Osteocyte (in vitro differentiated cells): ENCODE measurements at regions not wholly inside any gene's neighbourhood (a gene's known extent, or its start where the extent isn't known, plus 50 kb on each side); places are given as distances from the start of the nearest gene placed in this dataset.
"Not testable (repeated sequence)": the region's sequence is repeated elsewhere in the genome, so short reads cannot be mapped to it uniquely, and the experiment has no call there.

Source experiments
- DNase-seq: peaks from one replicate; pipeline ENCODE4 v3.0.0; 2021; ENCODE audit warnings: mixed read lengths; ENCODE audit not compliant: unreplicated experiment; ENCODE audit errors: extremely low spot score
- H3K27ac Mint-ChIP-seq: one replicate; pipeline ENCODE4 v1.8.0; 2021; ENCODE audit warnings: mild to moderate bottlenecking, mixed read lengths; ENCODE audit not compliant: unreplicated experiment
- H3K27me3 Mint-ChIP-seq: one replicate; pipeline ENCODE4 v1.8.0; 2021; ENCODE audit warnings: mixed read lengths; ENCODE audit not compliant: unreplicated experiment
- H3K36me3 Mint-ChIP-seq: one replicate; pipeline ENCODE4 v1.8.0; 2021; ENCODE audit warnings: mixed read lengths; ENCODE audit not compliant: unreplicated experiment
- H3K4me1 Mint-ChIP-seq: one replicate; pipeline ENCODE4 v1.8.0; 2021; ENCODE audit warnings: mixed read lengths; ENCODE audit not compliant: unreplicated experiment
- H3K4me3 Mint-ChIP-seq: one replicate; pipeline ENCODE4 v1.8.0; 2021; ENCODE audit warnings: mild to moderate bottlenecking, moderate library complexity, mixed read lengths; ENCODE audit not compliant: unreplicated experiment
- H3K9me3 Mint-ChIP-seq: one replicate; pipeline ENCODE4 v1.8.0; 2021; ENCODE audit warnings: mixed read lengths; ENCODE audit not compliant: unreplicated experiment
- CTCF ChIP-seq: fragments of 200-600 bp; sonication (generic); IDR thresholded peaks from 2 replicates; pipeline ENCODE4 v1.5.0; 2021; ENCODE audit warnings: antibody characterized with exemption, mild to moderate bottlenecking, moderate library complexity

- no peaks in the 10 kb centered on the region for H3K4me1 Mint-ChIP-seq
- peak; percentile 66 for DNase-seq
- H3K27me3 Mint-ChIP-seq: no peaks in the 10 kb centered on the region
- H3K4me3 Mint-ChIP-seq: no peak overlapping the region
- no peak for TF ChIP-seq CTCF
- H3K9me3 Mint-ChIP-seq: peaks cover 43% of the 10 kb centered on the region
- H3K27ac Mint-ChIP-seq: no peak overlapping the region
- no peaks in the 10 kb centered on the region for H3K36me3 Mint-ChIP-seq
Observed at GRCh38 chr13:21884965-21885567, 214.2 kb downstream of the FGF9 start.

- TF ChIP-seq CTCF: no peak
- Mint-ChIP-seq H3K9me3 (peaks cover 36% of the 10 kb centered on the region), H3K27ac (no peak overlapping the region), H3K27me3 (no peaks in the 10 kb centered on the region), H3K36me3 (no peaks in the 10 kb centered on the region), H3K4me3 (no peak overlapping the region), H3K4me1 (no peaks in the 10 kb centered on the region)
- DNase-seq: peak; percentile 80
Observed at GRCh38 chr13:21885714-21886224, 214.9 kb downstream of the FGF9 start.

- TF ChIP-seq CTCF: no peak
- Mint-ChIP-seq H3K36me3 (no peaks in the 10 kb centered on the region), H3K27ac (no peak overlapping the region), H3K27me3 (no peaks in the 10 kb centered on the region), H3K4me3 (no peak overlapping the region), H3K4me1 (no peaks in the 10 kb centered on the region), H3K9me3 (peaks cover 33% of the 10 kb centered on the region)
- no peak for DNase-seq
Observed at GRCh38 chr13:21889651-21890050, 218.8 kb downstream of the FGF9 start.

GRCh38 chr13:21890220-21890619, 219.3 kb downstream of the FGF9 start:
- H3K27me3 Mint-ChIP-seq, H3K27ac Mint-ChIP-seq, H3K4me3 Mint-ChIP-seq, H3K4me1 Mint-ChIP-seq, DNase-seq, H3K36me3 Mint-ChIP-seq: not testable (repeated sequence)
- peaks cover 33% of the 10 kb centered on the region for H3K9me3 Mint-ChIP-seq

- no peaks in the 10 kb centered on the region for H3K4me1 Mint-ChIP-seq
- H3K9me3 Mint-ChIP-seq: peaks cover 12% of the 10 kb centered on the region
Observed at GRCh38 chr13:21894091-21894490, 223.2 kb downstream of the FGF9 start.

More at GRCh38 chr13:21894091-21894490, 223.2 kb downstream of the FGF9 start:
- DNase-seq: no peak
- H3K4me3 Mint-ChIP-seq: no peak overlapping the region
- no peaks in the 10 kb centered on the region for H3K27me3 Mint-ChIP-seq
- H3K36me3 Mint-ChIP-seq: no peaks in the 10 kb centered on the region
- no peak overlapping the region for H3K27ac Mint-ChIP-seq
- TF ChIP-seq CTCF: no peak
